Upper lobe of left lung (tissue), 6 donors: ENCODE measurements at regions not wholly inside any gene's neighbourhood (a gene's known extent, or its start where the extent isn't known, plus 50 kb on each side); places are given as distances from the start of the nearest gene placed in this dataset.

Source experiments
- ATAC-seq, 2 donors: fragments of 200-7000 bp; cut with Tn5 transposase; one replicate each; pipeline ENCODE4 v1.9.1; 2022; ENCODE audit warnings: mild to moderate bottlenecking in 2 of 2, moderate library complexity in 2 of 2; ENCODE audit not compliant: low FRiP score in 2 of 2
- DNase-seq, 2 donors: peaks; one replicate each; pipeline ENCODE4 v3.0.0-alpha.2; 2019 to 2020
- H3K27ac ChIP-seq, 4 donors: fragments of 200-600 bp; sonication (generic); one replicate each; pipeline ENCODE4 v1.5.1; 2016 to 2019
- H3K27me3 ChIP-seq, 4 donors: fragments of 200-600 bp; sonication (generic); one replicate each; pipeline ENCODE4 v1.5.1; 2017 to 2019
- H3K36me3 ChIP-seq, 4 donors: fragments of 200-600 bp; sonication (generic); one replicate each; pipeline ENCODE4 v1.5.1; 2016 to 2019
- H3K4me1 ChIP-seq, 4 donors: fragments of 200-600 bp; sonication (generic); one replicate each; pipeline ENCODE4 v1.5.1; 2018 to 2019
- H3K4me3 ChIP-seq, 4 donors: fragments of 200-600 bp; sonication (generic); one replicate each; pipeline ENCODE4 v1.5.1; 2017 to 2019; ENCODE audit warnings: mild to moderate bottlenecking in 2 of 4, moderate library complexity in 1 of 4
- H3K9me3 ChIP-seq, 4 donors: fragments of 200-600 bp; sonication (generic); one replicate each; pipeline ENCODE4 v1.5.1; 2018 to 2019
- CTCF ChIP-seq, 6 experiments: fragments of 450-650 bp in 4 of 6; fragments of 200-600 bp in 2 of 6; sonication (generic) in 2 of 6; IDR thresholded peaks; one replicate each; pipeline ENCODE4 v1.5.1; 2016 to 2019; ENCODE audit warnings: antibody characterized with exemption in 6 of 6
- EP300 ChIP-seq, 4 donors: sonication (generic); formaldehyde crosslinking; IDR thresholded peaks; one replicate each; pipeline ENCODE4 v1.5.1; 2017; ENCODE audit warnings: antibody characterized with exemption in 4 of 4, control low read depth in 2 of 4
- POLR2A ChIP-seq, 4 donors: fragments of 450-650 bp; IDR thresholded peaks; one replicate each; pipeline ENCODE4 v1.5.1; 2016 to 2017; ENCODE audit warnings: antibody characterized with exemption in 4 of 4, mild to moderate bottlenecking in 2 of 4
- POLR2AphosphoS5 ChIP-seq, 2 donors: sonication (generic); formaldehyde crosslinking; IDR thresholded peaks; one replicate each; pipeline ENCODE4 v1.5.1; 2017; ENCODE audit warnings: antibody characterized with exemption in 2 of 2
- WGBS, 2 donors: methylation state at CpG; one replicate each; pipeline ENCODE4 v1.1.5; 2017 to 2018; 5-methylcytosine and 5-hydroxymethylcytosine counted together
- donor health status: DM: no; HTN: no; CAD: no; lungs with moderate emphysema.
- donor health status: DM: no; HTN: yes; CAD: no; lungs with severe emphysema.

GRCh38 chr2:34176693-34177092 is 577.6 kb upstream of the FAM98A start:
- ATAC-seq, result no peak
- TF ChIP-seq CTCF (IDR thresholded peaks at IDR 0.05) (no peak), EP300 (IDR thresholded peaks at IDR 0.05) (no peak), POLR2AphosphoS5 (IDR thresholded peaks at IDR 0.05) (no peak), POLR2A (IDR thresholded peaks at IDR 0.05) (no peak)
- no peaks in the 10 kb centered on the region for H3K4me1 ChIP-seq

GRCh38 chr2:34174506-34174905 is 575.4 kb upstream of the FAM98A start:
- ATAC-seq, result no peak
- DNase-seq, result no peak
- Histone ChIP-seq H3K36me3 (no peaks in the 10 kb centered on the region), H3K9me3 (no peaks in the 10 kb centered on the region), H3K27ac (no peak overlapping the region), H3K4me3 (no peak overlapping the region), H3K4me1 (no peaks in the 10 kb centered on the region), H3K27me3 (no peaks in the 10 kb centered on the region)
- no peak for TF ChIP-seq EP300 (IDR thresholded peaks at IDR 0.05)
- TF ChIP-seq POLR2AphosphoS5 (IDR thresholded peaks at IDR 0.05), result no peak
- no peak for TF ChIP-seq CTCF (IDR thresholded peaks at IDR 0.05)
- TF ChIP-seq POLR2A (IDR thresholded peaks at IDR 0.05), result no peak
- 80% methylated on average over 2 of the region's 2 CpGs for WGBS, 2 donors

More at GRCh38 chr2:34176693-34177092, 577.6 kb upstream of the FAM98A start:
- Histone ChIP-seq H3K9me3 (no peaks in the 10 kb centered on the region), H3K4me3 (no peak overlapping the region), H3K27ac (no peak overlapping the region), H3K36me3 (no peaks in the 10 kb centered on the region), H3K27me3 (no peaks in the 10 kb centered on the region)
- DNase-seq, result no peak

- Histone ChIP-seq H3K4me3 (no peak overlapping the region), H3K27ac (no peak overlapping the region), H3K4me1 (no peaks in the 10 kb centered on the region), H3K27me3 (no peaks in the 10 kb centered on the region), H3K9me3 (no peaks in the 10 kb centered on the region), H3K36me3 (no peaks in the 10 kb centered on the region)
- ATAC-seq (no peak), DNase-seq (no peak)
- WGBS, 2 donors, result 93 to 100% methylated on average over 3 to 4 of the region's 4 CpGs
- TF ChIP-seq POLR2AphosphoS5 (IDR thresholded peaks at IDR 0.05), result no peak
- no peak for TF ChIP-seq CTCF (IDR thresholded peaks at IDR 0.05)
- TF ChIP-seq POLR2A (IDR thresholded peaks at IDR 0.05), result no peak
- TF ChIP-seq EP300 (IDR thresholded peaks at IDR 0.05), result no peak
Observed at GRCh38 chr2:34162231-34162630, 563.1 kb upstream of the FAM98A start.

GRCh38 chr2:34161549-34161948 is 562.5 kb upstream of the FAM98A start:
- Histone ChIP-seq H3K27me3 (no peaks in the 10 kb centered on the region), H3K36me3 (no peaks in the 10 kb centered on the region), H3K4me1 (no peaks in the 10 kb centered on the region), H3K9me3 (no peaks in the 10 kb centered on the region), H3K27ac (no peak overlapping the region), H3K4me3 (no peak overlapping the region)
- no peak for TF ChIP-seq EP300 (IDR thresholded peaks at IDR 0.05)
- DNase-seq, result no peak
- no peak for ATAC-seq
- 86 to 87% methylated on average over 3 of the region's 3 CpGs for WGBS, 2 donors

GRCh38 chr2:34159901-34160300 is 560.8 kb upstream of the FAM98A start:
- no peaks in the 10 kb centered on the region for H3K4me1 ChIP-seq
- DNase-seq, result no peak
- no peak overlapping the region for H3K27ac ChIP-seq
- H3K36me3 ChIP-seq, result no peaks in the 10 kb centered on the region
- no peaks in the 10 kb centered on the region for H3K27me3 ChIP-seq
- no peak for ATAC-seq
- no peak overlapping the region for H3K4me3 ChIP-seq
- 88 to 89% methylated on average over 2 of the region's 2 CpGs for WGBS, 2 donors
- TF ChIP-seq CTCF (IDR thresholded peaks at IDR 0.05) (no peak), POLR2AphosphoS5 (IDR thresholded peaks at IDR 0.05) (no peak), POLR2A (IDR thresholded peaks at IDR 0.05) (no peak), EP300 (IDR thresholded peaks at IDR 0.05) (no peak)
- H3K9me3 ChIP-seq, result no peaks in the 10 kb centered on the region
